ENCODE measurements at regions not wholly inside any gene's neighbourhood (a gene's known extent, or its start where the extent isn't known, plus 50 kb on each side); places are given as distances from the start of the nearest gene placed in this dataset.

GRCh38 chr17:77862890-77863813, 95.4 kb upstream of the TNRC6C start:
- peak in 3 of 10 donors; percentile 48 to 60 (median 57) for DNase-seq
- intact Hi-C loops (cut with DNase I) = no loop called here

- intact Hi-C loops (cut with DNase I) = no loop called here
- DNase-seq = peak in 3 of 10 donors; percentile 5 to 79 (median 57)
Observed at GRCh38 chr17:77863814-77864161, 94.7 kb upstream of the TNRC6C start.

GRCh38 chr17:77864234-77865111, 94.0 kb upstream of the TNRC6C start:
- intact Hi-C loops (cut with DNase I) = no loop called here
- DNase-seq = peak in 3 of 10 donors; percentile 7 to 50 (median 17)

- DNase-seq = peak in 3 of 10 donors; percentile 42 to 77 (median 42)
- intact Hi-C loops (cut with DNase I) = no loop called here
Observed at GRCh38 chr17:77865112-77865611, 93.3 kb upstream of the TNRC6C start.

- no peak for DNase-seq
- intact Hi-C loops (cut with DNase I) = no loop called here
Observed at GRCh38 chr17:77865716-77866115, 92.8 kb upstream of the TNRC6C start.

- intact Hi-C loops (cut with DNase I) = no loop called here
- peak in 1 of 10 donors; percentile 19 for DNase-seq
Observed at GRCh38 chr17:77867308-77867781, 91.2 kb upstream of the TNRC6C start.

- intact Hi-C loops (cut with DNase I) = no loop called here
- peak in 3 of 10 donors; percentile 54 to 61 (median 60) for DNase-seq
Observed at GRCh38 chr17:77867976-77868713, 90.4 kb upstream of the TNRC6C start.

GRCh38 chr17:77869041-77869599, 89.4 kb upstream of the TNRC6C start:
- DNase-seq = peak in 3 of 10 donors; percentile 35 to 73 (median 72)
- intact Hi-C loops (cut with DNase I) = no loop called here

GRCh38 chr17:77869665-77870132, 88.8 kb upstream of the TNRC6C start:
- DNase-seq = peak in 3 of 10 donors; percentile 20 to 50 (median 47)
- intact Hi-C loops (cut with DNase I) = no loop called here

- peak in 2 of 10 donors; percentile 18 to 33 for DNase-seq
- intact Hi-C loops (cut with DNase I) = no loop called here
Observed at GRCh38 chr17:77872199-77872598, 86.3 kb upstream of the TNRC6C start.

- intact Hi-C loops (cut with DNase I) = no loop called here
- DNase-seq = peak in 3 of 10 donors; percentile 54 to 77 (median 69)
Observed at GRCh38 chr17:77872714-77873499, 85.6 kb upstream of the TNRC6C start.

GRCh38 chr17:77873500-77874302, 84.8 kb upstream of the TNRC6C start:
- intact Hi-C loops (cut with DNase I) = no loop called here

GRCh38 chr17:77874303-77875050, 84.0 kb upstream of the TNRC6C start:
- intact Hi-C loops (cut with DNase I) = no loop called here
- DNase-seq = peak in 3 of 10 donors; percentile 64 to 77 (median 77)

More at GRCh38 chr17:77873500-77874302, 84.8 kb upstream of the TNRC6C start:
- DNase-seq = peak in 3 of 10 donors; percentile 73 to 75 (median 75)

GRCh38 chr17:77875051-77875780, 83.3 kb upstream of the TNRC6C start:
- intact Hi-C loops (cut with DNase I) = no loop called here
- peak in 1 of 10 donors; percentile 28 for DNase-seq

GRCh38 chr17:77875881-77876509, 82.5 kb upstream of the TNRC6C start:
- intact Hi-C loops (cut with DNase I) = no loop called here
- DNase-seq = peak in 3 of 10 donors; percentile 6 to 43 (median 36)

GRCh38 chr17:77877036-77877435, 81.5 kb upstream of the TNRC6C start:
- intact Hi-C loops (cut with DNase I) = no loop called here
- peak in 2 of 10 donors; percentile 16 to 29 for DNase-seq
